ENCODE measurements at regions not wholly inside any gene's neighbourhood (a gene's known extent, or its start where the extent isn't known, plus 50 kb on each side); places are given as distances from the start of the nearest gene placed in this dataset.
"Not testable (repeated sequence)": the region's sequence is repeated elsewhere in the genome, so short reads cannot be mapped to it uniquely, and the experiment has no call there.

DNA sequence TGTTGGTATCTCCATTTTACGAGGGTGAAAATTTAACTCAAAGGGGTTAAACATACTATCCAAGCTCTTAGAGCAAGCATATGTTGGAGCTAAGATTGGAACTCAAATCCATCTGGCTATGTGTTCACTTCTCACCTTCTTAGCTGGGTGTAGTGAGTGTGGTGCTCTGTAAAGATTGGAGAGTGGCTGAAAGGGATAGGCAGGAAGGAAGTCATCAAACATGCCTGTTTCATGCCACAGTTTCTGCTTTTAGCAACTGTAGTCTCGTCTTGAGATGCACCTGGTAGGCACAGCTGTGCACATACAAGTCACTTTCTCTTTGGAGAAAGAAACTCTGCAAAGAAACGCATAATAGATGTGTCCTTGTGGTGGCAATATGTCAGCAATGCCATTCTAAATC, 189.1 kb upstream of the MDFIC2 start:
- no peak for DNase-seq (ENCODE audit: low read depth in 3 of 3)

GRCh38 chr3:70488816-70489215, 176.4 kb upstream of the MDFIC2 start:
- no peak for DNase-seq (ENCODE audit: low read depth in 3 of 3)

- no peak for DNase-seq (ENCODE audit: low read depth in 3 of 3)
These were observed 175.7 kb upstream of the MDFIC2 start for GRCh38 chr3:70488131-70488530.

DNA sequence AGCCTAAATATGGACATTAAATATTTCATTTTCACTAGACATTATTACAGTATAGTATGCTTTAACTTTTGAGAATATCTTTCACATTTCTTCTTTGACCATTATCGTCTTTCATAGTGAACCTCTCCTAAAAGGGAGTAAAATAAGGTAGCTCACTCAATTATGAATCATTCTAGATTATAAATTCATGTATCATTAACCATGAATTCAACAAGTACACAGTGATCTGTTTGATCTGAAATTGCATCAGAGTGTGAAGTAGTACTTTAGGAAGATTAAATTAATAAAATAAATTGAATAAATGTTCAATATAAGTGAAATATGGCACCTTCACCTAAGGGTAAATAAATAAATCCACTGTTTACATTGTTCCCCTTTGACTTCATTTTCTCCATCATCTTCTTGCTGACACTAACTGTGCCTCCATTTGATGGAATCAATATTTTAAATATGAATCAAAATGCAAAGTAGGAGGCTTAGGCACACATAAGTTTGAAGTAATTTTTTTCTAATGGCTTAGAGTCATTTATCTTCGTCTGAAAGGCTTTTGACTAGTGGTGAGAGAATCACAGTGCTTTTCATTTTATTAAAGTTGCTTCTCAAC, 174.1 kb upstream of the MDFIC2 start:
- DNase-seq (ENCODE audit: low read depth in 3 of 3), result no peak

DNA sequence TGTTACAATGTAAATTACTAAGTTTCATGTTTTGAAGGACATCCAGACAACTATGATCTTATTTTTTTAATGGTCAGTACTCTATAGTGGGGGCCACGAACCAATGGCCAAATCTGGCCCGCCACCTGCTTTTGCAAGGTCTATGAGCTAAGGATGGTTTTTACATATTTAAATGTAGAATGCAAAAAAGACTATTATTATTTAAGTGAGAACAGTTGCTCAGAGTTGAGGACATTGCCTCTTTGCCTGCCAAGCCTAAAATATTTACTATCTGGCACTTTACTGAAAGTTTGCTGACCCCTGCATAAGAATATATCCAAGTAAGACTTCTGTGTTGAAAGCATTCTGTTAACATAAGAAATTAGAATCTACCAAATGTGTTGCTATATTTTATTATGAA, 163.7 kb upstream of the MDFIC2 start:
- no peak for DNase-seq (ENCODE audit: low read depth in 3 of 3)

GRCh38 chr3:70471464-70472342, 159.3 kb upstream of the MDFIC2 start:
- DNase-seq (ENCODE audit: low read depth in 3 of 3), result no peak

DNA sequence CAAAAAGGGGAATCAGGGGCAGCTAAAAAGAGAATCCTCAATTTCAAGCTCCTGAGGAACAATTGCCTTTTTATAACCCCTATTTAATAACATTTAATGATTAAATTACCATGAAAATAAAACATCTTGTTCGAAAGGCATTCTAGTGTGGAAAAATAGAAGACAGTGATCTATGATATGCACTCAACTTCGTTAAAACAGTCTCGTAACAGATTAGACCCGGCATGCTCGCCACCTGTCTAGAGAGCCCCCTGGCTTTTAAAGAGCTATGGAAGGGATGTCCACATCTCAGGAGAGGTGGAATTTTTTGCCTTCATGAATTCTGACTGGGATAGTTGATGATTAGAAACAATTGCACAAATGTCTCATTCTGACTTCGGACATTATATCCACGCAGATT, 153.7 kb upstream of the MDFIC2 start:
- DNase-seq (ENCODE audit: low read depth in 3 of 3), result no peak

- no peak for DNase-seq (ENCODE audit: low read depth in 3 of 3)
These were observed 152.4 kb upstream of the MDFIC2 start for GRCh38 chr3:70464876-70465275.

DNA sequence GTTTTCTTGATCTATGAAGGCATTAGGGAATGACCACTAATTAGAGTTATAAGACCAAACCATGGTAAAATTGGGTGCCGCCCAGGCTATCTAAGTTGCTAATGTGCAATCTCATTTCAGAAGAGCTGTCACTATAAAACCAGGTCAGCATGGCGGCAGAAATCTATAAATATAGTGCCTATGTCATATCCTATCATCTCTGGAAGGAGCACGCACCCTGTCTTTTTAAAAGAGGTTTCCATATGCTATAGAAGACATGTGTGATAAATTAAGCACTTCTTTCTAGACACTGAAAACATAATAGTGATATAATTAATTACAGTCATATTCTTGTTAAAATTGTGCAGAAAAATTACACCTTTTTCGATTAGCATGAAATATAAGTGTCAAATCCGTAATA, 152.0 kb upstream of the MDFIC2 start:
- DNase-seq (ENCODE audit: low read depth in 3 of 3), result no peak

GRCh38 chr3:70450220-70450619, 137.8 kb upstream of the MDFIC2 start:
- DNase-seq (ENCODE audit: low read depth in 3 of 3), result not testable (repeated sequence)

GRCh38 chr3:70435422-70435821, 123.0 kb upstream of the MDFIC2 start:
- DNase-seq (ENCODE audit: low read depth in 3 of 3), result not testable (repeated sequence)

- DNase-seq (ENCODE audit: low read depth in 3 of 3), result no peak
These were observed 120.7 kb upstream of the MDFIC2 start for GRCh38 chr3:70433091-70433490.

DNA sequence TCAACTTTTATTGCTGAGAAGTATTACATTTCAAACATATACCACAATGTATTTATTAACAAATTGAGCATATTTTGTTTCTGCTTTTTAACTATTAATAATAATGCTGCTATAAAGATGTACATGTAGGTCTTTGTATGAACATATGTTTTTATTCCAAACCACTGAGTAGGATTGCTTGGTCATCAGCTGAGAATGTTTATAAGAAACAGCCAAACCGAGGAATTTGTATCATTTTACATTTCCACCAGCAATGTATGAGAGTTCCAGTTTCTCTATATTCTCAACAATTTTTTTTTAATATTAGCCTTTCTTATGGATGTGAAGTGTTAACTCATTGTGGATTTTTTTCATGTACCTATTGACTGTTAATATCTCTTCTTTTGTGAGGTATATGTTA, 119.5 kb upstream of the MDFIC2 start:
- DNase-seq (ENCODE audit: low read depth in 3 of 3), result no peak

- no peak for DNase-seq (ENCODE audit: low read depth in 3 of 3)
These were observed 113.6 kb upstream of the MDFIC2 start for GRCh38 chr3:70426071-70426470.

- DNase-seq (ENCODE audit: low read depth in 3 of 3), result no peak
These were observed 109.1 kb upstream of the MDFIC2 start for GRCh38 chr3:70421506-70421905.

DNA sequence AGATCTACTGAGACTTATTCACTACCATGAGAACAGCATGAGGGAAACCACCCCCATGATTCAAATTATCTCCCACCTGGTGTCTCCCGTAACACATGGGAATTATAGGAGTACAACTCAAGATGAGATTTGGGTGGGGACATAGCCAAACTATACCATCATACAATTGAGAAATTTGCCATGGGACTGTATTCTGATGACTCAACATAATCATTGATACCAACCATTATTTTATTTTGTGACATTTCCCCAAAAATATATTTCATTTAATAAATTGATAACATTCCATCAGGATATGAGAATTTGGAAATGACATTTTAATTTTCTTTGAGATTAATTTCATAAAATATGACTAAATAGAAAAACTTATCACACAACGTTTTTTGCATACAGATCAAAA, 96.6 kb upstream of the MDFIC2 start:
- DNase-seq (ENCODE audit: low read depth in 3 of 3), result no peak

DNA sequence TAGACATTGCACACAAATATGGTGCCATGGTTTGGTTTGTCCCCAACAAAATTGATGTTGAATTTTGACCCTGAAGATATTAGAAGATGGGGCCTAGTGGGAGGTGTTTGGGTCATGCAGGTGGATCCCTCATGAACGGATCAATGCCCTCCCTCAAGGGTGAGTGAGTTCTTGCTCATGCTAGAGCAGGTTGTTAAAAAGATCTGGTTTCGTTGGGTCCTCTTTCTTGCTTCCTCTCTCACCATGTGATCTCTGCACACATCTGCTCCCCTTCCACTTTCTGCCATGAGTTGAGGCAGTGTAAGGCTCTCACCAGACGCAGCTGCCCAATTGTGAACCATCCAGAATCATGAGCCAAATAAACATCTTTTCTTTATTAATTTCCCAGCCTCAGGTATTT, 87.8 kb upstream of the MDFIC2 start:
- DNase-seq (ENCODE audit: low read depth in 3 of 3), result no peak

DNA sequence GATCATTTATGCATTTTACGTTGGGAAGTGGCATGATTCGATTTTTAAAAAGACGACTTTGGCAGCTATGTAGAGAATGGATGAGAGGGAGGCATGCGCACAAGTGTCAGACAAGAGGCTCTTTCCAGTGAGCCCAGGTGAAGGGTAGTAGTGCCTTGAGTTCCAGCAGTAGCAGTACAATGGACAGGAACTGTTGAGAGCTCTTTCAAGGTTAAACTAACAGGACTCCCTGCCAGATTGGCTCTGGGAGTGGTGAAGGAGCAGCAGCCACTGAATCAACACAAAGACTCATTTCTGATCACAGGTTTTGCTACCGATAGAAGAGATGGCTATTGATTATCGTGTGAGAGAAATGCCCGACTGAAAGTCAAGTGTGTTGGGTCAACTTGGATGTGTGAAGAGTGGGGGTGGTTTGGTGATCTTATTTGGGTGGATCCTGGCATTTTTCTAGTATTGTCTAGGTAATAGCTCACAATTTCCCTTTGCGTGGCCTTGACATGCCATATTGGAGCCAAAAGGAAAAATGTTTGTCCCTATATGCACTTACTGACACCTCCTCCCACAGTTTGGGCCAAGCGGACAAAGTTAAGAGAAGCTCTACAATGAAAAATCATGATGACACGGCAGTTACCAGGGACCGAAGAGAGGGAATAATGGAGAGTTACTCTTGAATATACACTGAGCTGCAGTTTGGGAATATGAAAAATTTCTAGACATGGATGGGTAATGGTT, 81.6 kb upstream of the MDFIC2 start:
- no peak for DNase-seq (ENCODE audit: low read depth in 3 of 3)

DNA sequence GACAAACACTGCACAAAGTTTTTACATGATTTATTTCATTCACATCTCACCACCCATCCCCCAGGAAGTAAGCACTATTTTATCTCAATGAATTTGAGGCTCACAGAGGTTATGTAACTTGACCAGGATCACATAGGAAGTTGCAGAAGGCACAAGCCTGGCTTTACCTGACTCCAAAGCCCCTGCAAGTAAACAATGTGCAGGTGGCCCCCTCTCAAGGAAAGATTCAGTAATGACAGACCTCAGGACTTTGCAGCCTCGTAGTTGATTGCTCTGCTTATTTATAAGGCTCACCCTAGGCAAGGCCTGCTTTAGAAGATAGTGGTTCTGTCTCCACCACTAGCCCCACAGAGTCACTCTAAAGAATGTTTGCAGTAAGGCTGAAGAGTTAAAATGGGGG, 79.8 kb upstream of the MDFIC2 start:
- no peak for DNase-seq (ENCODE audit: low read depth in 3 of 3)

- DNase-seq (ENCODE audit: low read depth in 3 of 3), result no peak
These were observed 75.5 kb upstream of the MDFIC2 start for GRCh38 chr3:70387889-70388288.

GRCh38 chr3:70386846-70387245, 74.4 kb upstream of the MDFIC2 start:
- DNase-seq (ENCODE audit: low read depth in 3 of 3), result no peak

DNA sequence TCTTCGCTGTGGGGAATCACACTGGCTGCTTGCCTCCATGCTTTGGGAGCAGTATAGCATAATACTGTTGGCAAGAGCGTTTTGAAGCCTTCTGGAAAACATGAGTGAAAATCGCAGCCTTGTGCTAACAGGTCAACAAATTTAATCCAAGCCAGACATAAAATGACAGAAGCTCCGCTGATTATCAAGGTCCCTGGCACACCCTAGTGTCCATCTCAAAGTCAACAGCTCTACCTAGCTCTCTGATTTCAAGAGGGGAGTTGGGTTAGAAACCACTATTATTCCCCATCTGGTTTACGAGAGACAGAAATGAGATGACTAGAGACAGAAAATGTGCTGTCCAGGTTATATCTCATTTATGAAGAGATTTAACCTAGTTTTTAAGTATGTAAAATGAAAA, 73.6 kb upstream of the MDFIC2 start:
- DNase-seq (ENCODE audit: low read depth in 3 of 3), result no peak

DNA sequence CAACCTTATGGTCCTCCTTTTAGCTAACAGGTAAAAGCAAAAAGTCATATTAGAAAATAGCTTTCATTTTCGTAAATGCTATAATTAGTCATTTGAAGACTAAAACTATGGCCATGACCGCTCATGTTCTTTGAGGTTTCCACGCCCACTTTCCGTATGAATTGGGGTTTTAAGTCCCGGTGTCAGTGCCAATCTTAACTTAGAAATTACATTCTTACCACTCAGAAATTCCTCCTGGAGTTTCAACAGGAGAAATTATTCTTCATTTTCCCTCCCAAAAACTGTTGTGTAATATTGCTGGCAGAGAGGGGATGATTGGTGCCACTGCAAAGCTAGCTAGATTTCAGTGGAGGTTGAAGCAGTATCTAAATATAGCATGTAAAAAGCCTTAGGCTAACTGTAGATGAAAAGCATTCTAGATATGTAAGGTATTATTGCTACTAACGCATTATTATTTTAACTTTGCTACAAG, 71.0 kb upstream of the MDFIC2 start:
- no peak for DNase-seq (ENCODE audit: low read depth in 3 of 3)
